Hepatic stellate cell (primary cell): ENCODE measurements at regions not wholly inside any gene's neighbourhood (a gene's known extent, or its start where the extent isn't known, plus 50 kb on each side); places are given as distances from the start of the nearest gene placed in this dataset.
"Not testable (repeated sequence)": the region's sequence is repeated elsewhere in the genome, so short reads cannot be mapped to it uniquely, and the experiment has no call there.

Experiments used
- DNase-seq: peaks from one replicate; pipeline ENCODE4 v3.0.0; 2011; ENCODE audit warnings: low spot score

GRCh38 chr9:105978826-105979225, 284.5 kb downstream of the TMEM38B start:
- no peak for DNase-seq

GRCh38 chr9:105979290-105979689, 284.9 kb downstream of the TMEM38B start:
- DNase-seq = no peak

GRCh38 chr9:105984714-105985113, 290.4 kb downstream of the TMEM38B start:
- no peak for DNase-seq

GRCh38 chr9:105993116-105993854, 298.9 kb downstream of the TMEM38B start:
- no peak for DNase-seq

GRCh38 chr9:105993921-105994715, 299.8 kb downstream of the TMEM38B start:
- no peak for DNase-seq

- DNase-seq = no peak
Measured at GRCh38 chr9:105994970-105995369, 300.6 kb downstream of the TMEM38B start.

- DNase-seq = no peak
Measured at GRCh38 chr9:106017198-106017740, 322.9 kb downstream of the TMEM38B start.

GRCh38 chr9:106019039-106019680, 324.8 kb downstream of the TMEM38B start:
- no peak for DNase-seq

- DNase-seq = no peak
Measured at GRCh38 chr9:106019702-106020101, 325.4 kb downstream of the TMEM38B start.

GRCh38 chr9:106020186-106020585, 325.8 kb downstream of the TMEM38B start:
- no peak for DNase-seq

- DNase-seq = no peak
Measured at GRCh38 chr9:106023455-106023854, 329.1 kb downstream of the TMEM38B start.

- no peak for DNase-seq
Measured at GRCh38 chr9:106025453-106025852, 331.1 kb downstream of the TMEM38B start.

- DNase-seq = not testable (repeated sequence)
Measured at GRCh38 chr9:106030146-106030545, 335.8 kb downstream of the TMEM38B start.

GRCh38 chr9:106032978-106033377, 338.6 kb downstream of the TMEM38B start:
- no peak for DNase-seq

GRCh38 chr9:106035806-106036205, 341.5 kb downstream of the TMEM38B start:
- no peak for DNase-seq

- no peak for DNase-seq
Measured at GRCh38 chr9:106038266-106039001, 344.1 kb downstream of the TMEM38B start.

- DNase-seq = no peak
Measured at GRCh38 chr9:106039151-106039935, 345.0 kb downstream of the TMEM38B start.

GRCh38 chr9:106041920-106042319, 347.6 kb downstream of the TMEM38B start:
- DNase-seq = not testable (repeated sequence)

- no peak for DNase-seq
Measured at GRCh38 chr9:106051545-106051944, 357.2 kb downstream of the TMEM38B start.

GRCh38 chr9:106052166-106052565, 357.8 kb downstream of the TMEM38B start:
- DNase-seq = no peak

- no peak for DNase-seq
Measured at GRCh38 chr9:106052735-106053134, 358.4 kb downstream of the TMEM38B start.
